Activated T-helper 17 cell treated with anti-CD3 and anti-CD28 coated beads, Interleukin-2, amount 50 U/mL, for 72 hours (primary cell): ENCODE measurements at regions not wholly inside any gene's neighbourhood (a gene's known extent, or its start where the extent isn't known, plus 50 kb on each side); places are given as distances from the start of the nearest gene placed in this dataset.
"Not testable (repeated sequence)": the region's sequence is repeated elsewhere in the genome, so short reads cannot be mapped to it uniquely, and the experiment has no call there.

ENCODE experiments used
- ATAC-seq: fragments of 150-1000 bp; cut with Tn5 transposase; replicated peaks from 2 replicates; pipeline ENCODE4 v1.10.0; 2021; ENCODE audit warnings: mild to moderate bottlenecking, moderate library complexity
- H3K27ac Mint-ChIP-seq: one replicate; pipeline ENCODE4 v1.8.0; 2022; ENCODE audit warnings: mixed read lengths
- H3K27me3 Mint-ChIP-seq: one replicate; pipeline ENCODE4 v1.8.0; 2022; ENCODE audit warnings: mixed read lengths
- H3K36me3 Mint-ChIP-seq: one replicate; pipeline ENCODE4 v1.8.0; 2022; ENCODE audit warnings: low read depth, mild to moderate bottlenecking, mixed read lengths
- H3K4me1 Mint-ChIP-seq: one replicate; pipeline ENCODE4 v1.8.0; 2022; ENCODE audit warnings: mixed read lengths
- H3K4me3 Mint-ChIP-seq: one replicate; pipeline ENCODE4 v1.8.0; 2022; ENCODE audit warnings: mild to moderate bottlenecking, mixed read lengths
- H3K9me3 Mint-ChIP-seq: one replicate; pipeline ENCODE4 v1.8.0; 2022; ENCODE audit warnings: mixed read lengths

DNA sequence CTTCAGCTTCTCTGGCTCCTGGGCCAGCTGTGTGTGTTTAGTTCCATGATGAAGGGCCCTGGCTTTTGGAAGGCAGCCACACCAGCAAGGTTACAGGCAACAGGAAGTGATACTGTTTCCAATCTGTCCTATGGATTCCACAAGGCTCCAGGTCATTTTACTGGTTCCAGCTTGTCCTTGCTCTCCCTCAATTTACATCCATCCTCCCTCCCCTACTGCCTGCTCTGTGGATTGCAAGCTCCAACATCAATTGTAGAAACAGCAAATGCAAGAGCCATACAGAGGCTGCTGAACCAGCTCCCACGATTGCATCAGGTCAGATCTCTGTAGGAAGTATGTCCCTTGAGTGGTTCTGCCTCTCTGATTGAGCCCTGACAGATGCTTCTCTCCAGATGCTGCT, 409.8 kb downstream of the NTRK2 start:
- H3K36me3 Mint-ChIP-seq: no peaks in the 10 kb centered on the region
- H3K27ac Mint-ChIP-seq: no peak overlapping the region
- peaks cover 4% of the 10 kb centered on the region for H3K9me3 Mint-ChIP-seq
- no peaks in the 10 kb centered on the region for H3K4me1 Mint-ChIP-seq
- ATAC-seq: no peak
- H3K27me3 Mint-ChIP-seq: peaks cover 20% of the 10 kb centered on the region
- no peak overlapping the region for H3K4me3 Mint-ChIP-seq

DNA sequence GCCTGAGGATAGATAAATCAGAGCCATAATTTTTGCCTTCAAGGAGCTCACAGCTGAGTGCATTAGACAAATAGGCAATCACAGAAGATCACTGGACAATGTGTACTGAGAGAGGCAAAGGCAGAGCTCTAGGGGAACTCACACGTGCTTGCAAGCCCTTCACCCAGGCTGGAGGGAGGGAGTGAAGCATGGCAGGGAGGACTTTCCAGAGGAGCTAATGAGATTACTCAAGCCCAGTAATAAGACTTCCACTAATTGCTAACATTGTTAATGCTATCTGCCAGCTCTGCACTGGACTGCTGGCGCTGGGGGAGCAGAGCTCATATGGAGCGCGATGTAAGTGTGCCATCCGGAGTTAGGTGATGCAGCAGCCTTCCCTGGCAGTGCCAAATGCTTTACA, 408.4 kb downstream of the NTRK2 start:
- no peaks in the 10 kb centered on the region for H3K4me1 Mint-ChIP-seq
- no peak overlapping the region for H3K27ac Mint-ChIP-seq

GRCh38 chr9:85077146-85077545, 407.6 kb downstream of the NTRK2 start:
- not testable (repeated sequence) for H3K27ac Mint-ChIP-seq, H3K4me1 Mint-ChIP-seq, H3K4me3 Mint-ChIP-seq, H3K9me3 Mint-ChIP-seq, H3K36me3 Mint-ChIP-seq, ATAC-seq
- H3K27me3 Mint-ChIP-seq: peaks cover 20% of the 10 kb centered on the region

More for the DNA sequence above, 408.4 kb downstream of the NTRK2 start:
- Mint-ChIP-seq H3K9me3 (peaks cover 4% of the 10 kb centered on the region), H3K36me3 (no peaks in the 10 kb centered on the region), H3K4me3 (no peak overlapping the region), H3K27me3 (peaks cover 20% of the 10 kb centered on the region)
- no peak for ATAC-seq
